ENCODE measurements at regions not wholly inside any gene's neighbourhood (a gene's known extent, or its start where the extent isn't known, plus 50 kb on each side); places are given as distances from the start of the nearest gene placed in this dataset.

GRCh38 chr17:70787721-70788300 lies 618.5 kb downstream of the KCNJ2 start:
- no peak overlapping the region for H3K27ac ChIP-seq (ENCODE audit: insufficient read depth, low read depth, low read length, poor library complexity, severe bottlenecking)
- no peak overlapping the region for H3K4me3 ChIP-seq (ENCODE audit: insufficient read depth, low read depth, low read length)
- H3K27me3 ChIP-seq (ENCODE audit: control insufficient read depth, insufficient read depth, low read length, poor library complexity, severe bottlenecking), result no peaks in the 10 kb centered on the region
- H3K4me1 ChIP-seq (ENCODE audit: control insufficient read depth, insufficient read depth, low read length), result no peaks in the 10 kb centered on the region
- H3K9me3 ChIP-seq (ENCODE audit: control insufficient read depth, low read length), result no peaks in the 10 kb centered on the region
- WGBS, 2 experiments, result 94 to 100% methylated on average over 2 to 3 of the region's 3 CpGs
- no peaks in the 10 kb centered on the region for H3K36me3 ChIP-seq (ENCODE audit: control insufficient read depth, insufficient read depth, low read length)

GRCh38 chr17:70791748-70792443 lies 622.6 kb downstream of the KCNJ2 start:
- no peak overlapping the region for H3K27ac ChIP-seq (ENCODE audit: insufficient read depth, low read depth, low read length, poor library complexity, severe bottlenecking)
- H3K36me3 ChIP-seq (ENCODE audit: control insufficient read depth, insufficient read depth, low read length), result no peaks in the 10 kb centered on the region
- WGBS, 2 experiments, result 84 to 90% methylated on average over 5 of the region's 5 CpGs
- H3K4me3 ChIP-seq (ENCODE audit: insufficient read depth, low read depth, low read length), result no peak overlapping the region
- H3K4me1 ChIP-seq (ENCODE audit: control insufficient read depth, insufficient read depth, low read length), result no peaks in the 10 kb centered on the region
- no peaks in the 10 kb centered on the region for H3K9me3 ChIP-seq (ENCODE audit: control insufficient read depth, low read length)
- no peaks in the 10 kb centered on the region for H3K27me3 ChIP-seq (ENCODE audit: control insufficient read depth, insufficient read depth, low read length, poor library complexity, severe bottlenecking)

- 85% methylated on average over 1 of the region's 1 CpG; no CpG with 5 or more reads in 1 of the 2 experiments for WGBS, 2 experiments
- H3K4me1 ChIP-seq (ENCODE audit: control insufficient read depth, insufficient read depth, low read length), result no peaks in the 10 kb centered on the region
- H3K27ac ChIP-seq (ENCODE audit: insufficient read depth, low read depth, low read length, poor library complexity, severe bottlenecking), result no peak overlapping the region
- H3K27me3 ChIP-seq (ENCODE audit: control insufficient read depth, insufficient read depth, low read length, poor library complexity, severe bottlenecking), result no peaks in the 10 kb centered on the region
- H3K9me3 ChIP-seq (ENCODE audit: control insufficient read depth, low read length), result no peaks in the 10 kb centered on the region
- H3K4me3 ChIP-seq (ENCODE audit: insufficient read depth, low read depth, low read length), result no peak overlapping the region
- no peaks in the 10 kb centered on the region for H3K36me3 ChIP-seq (ENCODE audit: control insufficient read depth, insufficient read depth, low read length)
Measured at GRCh38 chr17:70794738-70795137, 625.4 kb downstream of the KCNJ2 start.

GRCh38 chr17:70795620-70796019 lies 626.3 kb downstream of the KCNJ2 start:
- WGBS, 2 experiments, result 97 to 98% methylated on average over 2 of the region's 2 CpGs
- no peaks in the 10 kb centered on the region for H3K36me3 ChIP-seq (ENCODE audit: control insufficient read depth, insufficient read depth, low read length)

GRCh38 chr17:70796757-70797156 lies 627.4 kb downstream of the KCNJ2 start:
- 94 to 96% methylated on average over 4 of the region's 4 CpGs for WGBS, 2 experiments
- H3K4me1 ChIP-seq (ENCODE audit: control insufficient read depth, insufficient read depth, low read length), result no peaks in the 10 kb centered on the region
- H3K9me3 ChIP-seq (ENCODE audit: control insufficient read depth, low read length), result no peaks in the 10 kb centered on the region
- H3K4me3 ChIP-seq (ENCODE audit: insufficient read depth, low read depth, low read length), result no peak overlapping the region
- H3K36me3 ChIP-seq (ENCODE audit: control insufficient read depth, insufficient read depth, low read length), result no peaks in the 10 kb centered on the region
- no peak overlapping the region for H3K27ac ChIP-seq (ENCODE audit: insufficient read depth, low read depth, low read length, poor library complexity, severe bottlenecking)
- H3K27me3 ChIP-seq (ENCODE audit: control insufficient read depth, insufficient read depth, low read length, poor library complexity, severe bottlenecking), result no peaks in the 10 kb centered on the region

More at GRCh38 chr17:70795620-70796019, 626.3 kb downstream of the KCNJ2 start:
- no peaks in the 10 kb centered on the region for H3K4me1 ChIP-seq (ENCODE audit: control insufficient read depth, insufficient read depth, low read length)
- no peaks in the 10 kb centered on the region for H3K27me3 ChIP-seq (ENCODE audit: control insufficient read depth, insufficient read depth, low read length, poor library complexity, severe bottlenecking)
- no peak overlapping the region for H3K4me3 ChIP-seq (ENCODE audit: insufficient read depth, low read depth, low read length)
- H3K27ac ChIP-seq (ENCODE audit: insufficient read depth, low read depth, low read length, poor library complexity, severe bottlenecking), result no peak overlapping the region
- H3K9me3 ChIP-seq (ENCODE audit: control insufficient read depth, low read length), result no peaks in the 10 kb centered on the region

GRCh38 chr17:70797166-70797565 lies 627.8 kb downstream of the KCNJ2 start:
- no peaks in the 10 kb centered on the region for H3K27me3 ChIP-seq (ENCODE audit: control insufficient read depth, insufficient read depth, low read length, poor library complexity, severe bottlenecking)
- H3K4me1 ChIP-seq (ENCODE audit: control insufficient read depth, insufficient read depth, low read length), result no peaks in the 10 kb centered on the region
- no peak overlapping the region for H3K27ac ChIP-seq (ENCODE audit: insufficient read depth, low read depth, low read length, poor library complexity, severe bottlenecking)
- no peak overlapping the region for H3K4me3 ChIP-seq (ENCODE audit: insufficient read depth, low read depth, low read length)
- 75 to 77% methylated on average over 5 of the region's 5 CpGs for WGBS, 2 experiments
- no peaks in the 10 kb centered on the region for H3K36me3 ChIP-seq (ENCODE audit: control insufficient read depth, insufficient read depth, low read length)
- no peaks in the 10 kb centered on the region for H3K9me3 ChIP-seq (ENCODE audit: control insufficient read depth, low read length)

GRCh38 chr17:70804161-70804560 lies 634.8 kb downstream of the KCNJ2 start:
- no peaks in the 10 kb centered on the region for H3K36me3 ChIP-seq (ENCODE audit: control insufficient read depth, insufficient read depth, low read length)
- H3K4me1 ChIP-seq (ENCODE audit: control insufficient read depth, insufficient read depth, low read length), result no peaks in the 10 kb centered on the region
- H3K4me3 ChIP-seq (ENCODE audit: insufficient read depth, low read depth, low read length), result no peak overlapping the region
- H3K9me3 ChIP-seq (ENCODE audit: control insufficient read depth, low read length), result no peaks in the 10 kb centered on the region
- no peak overlapping the region for H3K27ac ChIP-seq (ENCODE audit: insufficient read depth, low read depth, low read length, poor library complexity, severe bottlenecking)
- no peaks in the 10 kb centered on the region for H3K27me3 ChIP-seq (ENCODE audit: control insufficient read depth, insufficient read depth, low read length, poor library complexity, severe bottlenecking)

- H3K27me3 ChIP-seq (ENCODE audit: control insufficient read depth, insufficient read depth, low read length, poor library complexity, severe bottlenecking), result no peaks in the 10 kb centered on the region
- H3K9me3 ChIP-seq (ENCODE audit: control insufficient read depth, low read length), result no peaks in the 10 kb centered on the region
- 82 to 93% methylated on average over 2 of the region's 2 CpGs for WGBS, 2 experiments
- H3K4me1 ChIP-seq (ENCODE audit: control insufficient read depth, insufficient read depth, low read length), result no peaks in the 10 kb centered on the region
- no peak overlapping the region for H3K27ac ChIP-seq (ENCODE audit: insufficient read depth, low read depth, low read length, poor library complexity, severe bottlenecking)
- H3K4me3 ChIP-seq (ENCODE audit: insufficient read depth, low read depth, low read length), result no peak overlapping the region
- no peaks in the 10 kb centered on the region for H3K36me3 ChIP-seq (ENCODE audit: control insufficient read depth, insufficient read depth, low read length)
Measured at GRCh38 chr17:70808596-70808995, 639.3 kb downstream of the KCNJ2 start.

- Histone ChIP-seq H3K4me1 (ENCODE audit: control insufficient read depth, insufficient read depth, low read length) (no peaks in the 10 kb centered on the region), H3K27me3 (ENCODE audit: control insufficient read depth, insufficient read depth, low read length, poor library complexity, severe bottlenecking) (no peaks in the 10 kb centered on the region), H3K9me3 (ENCODE audit: control insufficient read depth, low read length) (no peaks in the 10 kb centered on the region), H3K4me3 (ENCODE audit: insufficient read depth, low read depth, low read length) (no peak overlapping the region), H3K36me3 (ENCODE audit: control insufficient read depth, insufficient read depth, low read length) (no peaks in the 10 kb centered on the region), H3K27ac (ENCODE audit: insufficient read depth, low read depth, low read length, poor library complexity, severe bottlenecking) (no peak overlapping the region)
- 95 to 100% methylated on average over 1 of the region's 1 CpG for WGBS, 2 experiments
Measured at GRCh38 chr17:70810609-70811008, 641.3 kb downstream of the KCNJ2 start.

- Histone ChIP-seq H3K4me3 (ENCODE audit: insufficient read depth, low read depth, low read length) (no peak overlapping the region), H3K36me3 (ENCODE audit: control insufficient read depth, insufficient read depth, low read length) (no peaks in the 10 kb centered on the region), H3K4me1 (ENCODE audit: control insufficient read depth, insufficient read depth, low read length) (no peaks in the 10 kb centered on the region), H3K27me3 (ENCODE audit: control insufficient read depth, insufficient read depth, low read length, poor library complexity, severe bottlenecking) (no peaks in the 10 kb centered on the region), H3K9me3 (ENCODE audit: control insufficient read depth, low read length) (no peaks in the 10 kb centered on the region), H3K27ac (ENCODE audit: insufficient read depth, low read depth, low read length, poor library complexity, severe bottlenecking) (no peak overlapping the region)
- 91 to 92% methylated on average over 12 of the region's 12 CpGs for WGBS, 2 experiments
Measured at GRCh38 chr17:70813355-70813930, 644.1 kb downstream of the KCNJ2 start.

All from ectodermal cell (in vitro differentiated cells).